ENCODE measurements at regions not wholly inside any gene's neighbourhood (a gene's known extent, or its start where the extent isn't known, plus 50 kb on each side); places are given as distances from the start of the nearest gene placed in this dataset.

DNA sequence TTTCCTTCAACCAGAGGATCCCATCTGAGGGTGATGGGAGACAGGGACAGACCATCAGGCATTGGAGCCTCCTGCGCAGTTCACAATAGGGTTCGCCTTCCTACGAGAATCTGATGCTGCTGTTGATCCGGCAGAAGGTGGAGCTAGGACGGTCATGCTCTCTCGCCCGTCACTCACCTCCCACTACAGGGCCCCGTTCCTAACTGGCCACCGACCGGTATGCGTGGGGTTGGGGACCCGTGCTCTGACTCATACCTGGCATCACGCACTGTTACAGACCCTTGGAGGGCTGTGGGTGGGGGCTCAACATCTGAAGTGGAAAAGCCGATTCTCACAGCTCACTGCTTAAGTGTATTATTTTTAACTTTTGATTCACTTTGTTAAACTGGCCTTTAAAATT, 402.3 kb downstream of the BRD1 start:
- DNase-seq: no peak

DNA sequence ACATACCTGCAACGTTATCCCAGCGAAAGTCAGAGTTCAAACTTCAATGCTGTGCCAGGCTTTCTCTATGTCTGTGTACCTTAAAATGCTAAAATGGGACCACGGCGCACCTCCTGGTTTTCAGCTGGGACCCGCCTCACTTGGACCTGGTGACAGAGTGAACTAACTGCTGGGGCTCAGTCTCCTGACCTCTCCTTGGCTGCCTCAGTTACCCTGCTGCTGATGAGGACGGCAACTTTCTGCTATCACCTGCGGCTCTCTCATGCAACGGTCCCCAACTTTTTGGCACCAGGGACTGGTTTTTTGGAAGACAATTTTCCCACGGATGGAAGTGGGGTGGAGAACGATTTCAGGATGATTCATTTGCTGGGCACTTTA, 402.8 kb downstream of the BRD1 start:
- DNase-seq: no peak

- DNase-seq: no peak
Observed at GRCh38 chr22:49423125-49423650, 404.5 kb downstream of the BRD1 start.

- no peak for DNase-seq
Observed at GRCh38 chr22:49422701-49423100, 405.0 kb downstream of the BRD1 start.

DNA sequence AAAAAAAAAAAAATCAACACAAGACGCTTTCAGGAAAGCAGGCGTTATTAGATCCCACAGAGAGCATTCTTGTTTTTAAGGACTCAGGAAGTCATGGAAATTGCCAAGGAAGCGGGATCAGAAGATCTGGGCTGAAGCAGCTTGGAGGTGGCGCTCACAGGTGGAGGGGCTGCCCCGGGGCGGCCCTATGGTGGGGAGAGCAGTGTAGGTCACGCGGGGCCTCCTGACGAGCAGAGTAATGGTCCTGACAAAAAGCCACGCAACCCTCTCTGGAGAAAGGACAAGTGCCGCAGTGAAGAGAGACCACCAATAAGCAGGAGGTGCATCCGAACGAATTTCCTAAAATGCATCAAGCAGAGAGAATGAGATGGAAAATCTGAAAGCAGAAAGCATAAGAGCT, 407.0 kb downstream of the BRD1 start:
- no peak for DNase-seq

DNA sequence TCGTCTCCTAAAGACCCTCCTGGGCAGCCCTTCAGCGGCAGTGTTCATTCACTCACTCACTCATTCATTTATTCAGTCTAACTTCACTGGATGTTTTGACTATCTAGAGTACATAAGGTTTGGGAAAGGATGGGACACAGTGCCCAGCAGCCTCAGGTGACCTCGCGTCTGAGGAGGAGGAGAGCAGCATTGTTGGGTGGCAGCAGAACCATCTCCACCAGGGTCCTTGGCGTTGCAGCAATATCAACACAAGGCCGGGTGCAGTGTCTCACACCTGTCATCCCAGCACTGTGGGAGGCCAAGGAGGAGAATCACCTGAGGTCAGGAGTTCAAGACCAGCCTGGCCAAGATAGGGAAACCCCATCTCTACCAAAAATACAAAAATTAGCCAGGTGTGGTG, 408.0 kb downstream of the BRD1 start:
- DNase-seq: no peak

DNA sequence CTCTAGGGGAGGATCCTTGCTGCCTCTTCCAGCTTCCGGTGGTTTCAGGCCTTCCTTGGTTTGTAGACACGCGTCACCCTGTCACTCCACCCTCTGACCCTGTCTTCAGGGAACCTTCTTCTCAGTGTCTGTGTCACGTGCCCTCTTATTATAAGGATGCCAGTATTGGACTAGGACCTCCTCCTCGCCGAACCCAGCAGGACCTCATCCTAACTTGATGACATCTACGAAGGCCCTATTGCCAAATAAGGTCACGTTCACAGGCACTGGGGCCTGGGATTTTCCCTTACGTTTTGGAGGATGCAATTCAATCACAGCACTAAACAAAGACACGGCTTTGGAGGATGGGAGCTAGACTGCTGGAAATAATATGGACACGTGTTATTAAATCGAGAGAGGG, 408.7 kb downstream of the BRD1 start:
- DNase-seq: no peak

- DNase-seq: no peak
Observed at GRCh38 chr22:49418341-49418894, 409.3 kb downstream of the BRD1 start.

- DNase-seq: no peak
Observed at GRCh38 chr22:49417833-49418232, 409.8 kb downstream of the BRD1 start.

DNA sequence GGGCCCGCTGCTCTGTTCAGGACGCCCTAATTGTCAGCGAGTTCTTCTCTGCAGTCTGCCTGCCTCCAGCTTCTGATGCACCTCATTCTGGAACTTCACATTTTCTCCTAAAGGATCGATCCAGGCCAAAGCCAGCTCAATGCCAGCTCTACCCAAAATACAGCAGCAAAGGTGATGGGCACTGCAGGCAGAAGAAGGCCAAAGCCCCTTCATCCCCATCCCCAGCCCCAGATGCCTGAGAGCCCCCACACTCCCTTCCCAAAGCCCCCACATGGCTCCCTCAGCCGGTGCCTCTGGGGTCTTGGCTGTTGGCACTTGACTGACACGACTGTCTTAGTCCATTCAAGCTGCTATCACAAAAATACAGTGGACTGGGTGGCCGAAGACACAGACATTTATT, 410.3 kb downstream of the BRD1 start:
- DNase-seq: no peak

GRCh38 chr22:49415151-49415951, 412.3 kb downstream of the BRD1 start:
- DNase-seq: no peak

DNA sequence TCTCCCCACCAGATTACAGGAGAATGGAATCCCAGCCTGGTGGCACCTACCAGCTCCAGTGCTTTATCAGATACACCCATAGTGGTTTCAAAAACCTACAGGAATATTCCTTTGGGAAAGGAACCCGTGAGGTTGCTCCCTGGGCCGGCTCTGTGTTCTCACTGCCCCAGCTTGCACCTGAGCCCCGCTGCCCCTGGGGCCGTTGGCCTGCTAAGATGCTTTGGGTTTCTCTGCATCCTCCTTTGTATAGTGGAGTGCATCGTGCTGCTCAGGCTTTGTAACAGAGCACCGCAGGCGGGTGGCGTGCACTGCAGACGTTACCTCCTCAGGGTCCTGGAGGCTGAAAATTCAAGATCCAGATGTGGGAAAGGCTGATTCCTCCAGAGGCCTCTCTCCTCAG, 414.1 kb downstream of the BRD1 start:
- no peak for DNase-seq

- DNase-seq: no peak
Observed at GRCh38 chr22:49413146-49413545, 414.5 kb downstream of the BRD1 start.

DNA sequence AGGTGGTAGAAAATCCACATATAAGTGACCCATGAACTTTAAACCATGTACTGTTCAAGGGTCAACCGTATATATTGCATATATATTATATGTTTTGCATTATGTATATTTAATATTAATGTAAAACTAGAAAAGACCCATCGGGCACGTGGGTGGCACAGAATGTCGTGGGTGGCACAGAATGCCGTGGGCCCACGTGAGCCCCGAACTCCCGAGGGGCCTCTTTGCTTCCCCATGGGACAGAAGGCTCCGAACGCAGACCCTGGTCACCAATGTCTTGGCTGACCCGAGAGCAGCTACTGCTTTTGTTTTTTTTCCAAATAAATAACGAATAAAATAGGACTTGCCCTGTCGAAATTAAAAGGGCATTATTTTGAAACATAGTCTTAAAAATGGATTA, 415.4 kb downstream of the BRD1 start:
- DNase-seq: no peak

DNA sequence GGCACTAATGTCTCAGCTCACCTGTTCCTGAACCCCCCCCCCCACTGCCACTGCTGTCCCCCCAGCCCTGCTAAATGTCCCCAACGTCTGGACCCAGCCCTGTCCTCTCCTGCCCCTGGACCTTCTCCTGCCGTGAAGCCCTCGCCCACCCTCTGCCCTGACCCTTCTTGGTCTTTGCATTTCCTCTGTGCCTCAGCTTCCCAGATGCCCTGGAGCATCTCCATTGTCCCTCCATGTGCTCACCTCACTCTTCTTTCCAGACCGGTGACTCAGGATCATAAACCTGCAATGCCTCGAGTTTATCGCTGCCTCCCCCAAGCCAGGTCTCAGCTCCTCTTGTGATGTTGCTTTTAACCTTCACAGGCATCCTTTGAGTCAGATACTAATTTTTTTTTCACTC, 416.4 kb downstream of the BRD1 start:
- DNase-seq: no peak

DNA sequence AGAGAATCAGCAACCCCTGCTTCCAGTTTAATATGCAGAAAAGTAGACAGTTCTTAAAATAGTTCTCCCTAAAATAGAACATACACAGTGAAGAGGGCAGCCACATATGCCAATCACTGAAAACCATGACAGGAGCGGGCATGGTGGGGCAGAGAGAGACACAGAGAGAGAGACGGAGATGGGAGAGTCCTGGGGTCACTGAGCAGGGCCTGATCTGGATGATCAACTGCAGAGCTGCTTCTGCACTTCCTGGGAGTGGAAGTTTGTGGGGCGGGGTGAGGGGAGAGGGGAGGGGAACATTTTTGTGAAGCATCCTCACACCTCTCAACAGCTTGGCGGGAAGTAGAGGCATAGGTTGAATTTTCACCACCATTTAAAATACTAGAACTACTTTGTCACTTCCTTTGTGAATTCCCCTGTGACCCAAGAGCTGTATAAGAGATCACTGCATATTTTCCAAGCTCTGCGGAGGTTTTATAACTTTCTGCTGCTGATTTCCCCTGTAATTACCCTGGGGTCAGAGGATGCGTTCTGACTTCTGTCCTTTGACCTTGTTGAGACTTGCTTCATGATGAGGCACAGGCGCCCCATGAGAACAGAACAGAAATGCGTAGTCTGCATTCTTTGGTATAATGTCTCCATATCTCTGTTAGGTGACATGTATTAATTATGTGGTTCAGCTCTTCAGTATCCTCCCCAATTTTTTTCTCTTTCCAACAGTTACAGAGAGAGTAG, 419.4 kb downstream of the BRD1 start:
- DNase-seq: no peak

DNA sequence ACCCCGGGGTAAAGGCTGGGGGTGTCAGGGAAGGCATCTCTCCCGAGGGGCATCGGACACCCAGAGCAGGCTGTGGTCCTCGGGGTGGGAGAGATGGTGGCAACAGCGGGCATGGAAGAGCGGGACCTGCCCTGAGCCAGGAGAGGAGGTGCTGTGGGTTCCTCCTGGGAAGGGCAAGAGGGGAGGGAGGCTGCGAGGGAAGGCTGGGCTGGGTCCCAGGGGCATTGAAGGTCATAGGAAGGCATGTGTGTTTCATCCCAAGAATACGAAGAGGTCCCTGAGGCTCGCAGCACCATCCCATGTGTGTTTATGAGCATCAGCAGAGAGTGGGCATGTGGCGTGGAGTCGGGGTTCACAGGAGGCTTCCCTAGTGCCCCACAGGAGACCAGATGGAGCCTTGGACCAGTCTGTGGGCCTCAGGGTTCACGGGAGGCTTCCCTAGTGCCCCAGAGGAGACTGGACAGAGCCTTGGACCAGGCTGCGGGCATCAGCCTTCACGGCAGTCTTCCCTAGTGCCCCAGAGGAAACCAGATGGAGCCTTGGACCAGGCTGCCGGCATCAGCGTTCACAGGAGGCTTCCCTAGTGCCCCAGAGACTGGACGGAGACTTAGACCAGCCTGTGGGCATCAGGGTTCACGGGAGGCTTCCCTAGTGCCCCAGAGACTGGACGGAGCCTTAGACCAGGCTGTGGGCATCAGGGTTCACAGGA, 420.6 kb downstream of the BRD1 start:
- DNase-seq: no peak

- no peak for DNase-seq
Observed at GRCh38 chr22:49406047-49406650, 421.5 kb downstream of the BRD1 start.

DNA sequence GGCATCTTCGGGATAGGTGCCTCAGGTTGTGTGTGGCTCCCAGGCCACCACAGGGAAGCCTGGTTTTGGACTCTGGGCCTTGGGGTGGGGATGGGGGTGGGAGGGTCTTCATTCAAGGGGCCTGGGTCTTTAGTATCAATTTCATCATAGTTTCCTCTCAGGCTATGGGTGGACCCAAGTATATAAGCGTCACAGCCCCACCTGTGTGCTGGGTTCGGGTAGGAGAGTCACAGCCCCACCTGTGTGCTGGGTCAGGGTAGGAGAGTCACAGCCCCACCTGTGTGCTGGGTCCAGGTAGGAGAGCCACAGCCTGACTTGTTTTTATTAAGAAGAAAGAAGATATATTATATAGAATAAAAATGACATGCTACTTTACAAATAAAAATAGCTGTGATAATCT, 422.1 kb downstream of the BRD1 start:
- DNase-seq: no peak

DNA sequence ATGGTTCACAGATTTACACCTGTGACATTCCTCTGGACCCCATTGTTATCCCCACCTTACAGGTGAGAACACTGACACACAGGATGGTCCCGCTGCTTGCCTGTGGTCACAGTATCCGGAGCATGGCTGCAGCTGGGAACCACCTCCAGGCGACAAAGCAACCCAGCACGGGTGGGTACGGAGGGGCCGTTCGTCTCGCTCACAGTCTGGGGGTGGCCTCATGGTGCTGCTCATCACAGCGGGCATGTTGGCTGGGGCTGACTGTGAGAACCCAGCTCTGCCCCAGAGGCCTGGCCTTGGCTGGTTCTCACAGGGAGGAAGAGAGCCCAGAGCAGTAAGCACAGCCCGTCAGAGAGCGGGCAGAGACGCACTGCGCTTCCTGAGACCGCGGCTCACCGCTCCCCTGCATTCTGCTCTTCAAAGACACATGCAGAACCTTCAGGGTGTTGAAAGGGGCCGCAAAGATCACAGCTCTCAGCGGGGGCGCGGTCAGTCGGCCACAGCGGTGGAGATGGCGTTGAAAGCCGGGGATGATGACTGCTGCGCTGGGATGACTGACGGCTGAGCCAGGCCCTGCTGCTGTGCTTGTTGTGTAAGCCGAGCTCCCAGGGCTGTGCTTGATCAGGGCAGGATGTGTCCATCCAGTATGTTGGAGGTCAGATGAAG, 423.0 kb downstream of the BRD1 start:
- DNase-seq: no peak

DNA sequence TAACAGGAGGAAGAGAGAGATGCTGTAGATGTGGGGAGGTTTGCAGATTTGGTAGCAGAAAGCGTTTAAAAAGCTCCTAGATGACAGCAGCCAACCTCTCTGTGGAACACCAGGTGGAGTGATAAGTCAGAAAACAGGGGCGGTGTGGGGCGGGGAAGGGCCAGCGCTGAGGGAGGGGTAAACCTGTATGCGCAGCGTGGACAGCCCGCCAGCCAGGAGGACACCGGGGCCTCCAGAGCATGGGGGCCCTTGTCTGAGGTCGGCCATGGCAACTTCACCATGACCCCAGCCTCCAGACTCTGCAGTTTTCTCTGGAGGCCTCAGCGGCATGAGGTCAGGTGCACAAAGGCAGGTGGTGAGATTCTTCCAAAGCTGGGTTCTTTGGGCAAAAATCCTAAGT, 423.7 kb downstream of the BRD1 start:
- DNase-seq: no peak

- DNase-seq: no peak
Observed at GRCh38 chr22:49403102-49403501, 424.6 kb downstream of the BRD1 start.

Data from NCI-H1930 (cell line).